Retinal pigment epithelial cell (primary cell): ENCODE measurements at regions not wholly inside any gene's neighbourhood (a gene's known extent, or its start where the extent isn't known, plus 50 kb on each side); places are given as distances from the start of the nearest gene placed in this dataset.

ENCODE experiments used
- DNase-seq: peaks from one replicate; pipeline ENCODE4 v3.0.0-alpha.2; 2010; ENCODE audit warnings: low read depth
- H3K4me3 ChIP-seq: 2 replicates; pipeline ENCODE4 v1.5.1; 2011; ENCODE audit warnings: mild to moderate bottlenecking, low read length, control low read depth, moderate library complexity
- TF ChIP-seq, protein P1 (sequence below): conservative IDR thresholded peaks from 2 replicates; pipeline ENCODE4 v1.5.1; 2011; ENCODE audit warnings: low read depth, low read length, control low read depth, inconsistent platforms

DNA sequence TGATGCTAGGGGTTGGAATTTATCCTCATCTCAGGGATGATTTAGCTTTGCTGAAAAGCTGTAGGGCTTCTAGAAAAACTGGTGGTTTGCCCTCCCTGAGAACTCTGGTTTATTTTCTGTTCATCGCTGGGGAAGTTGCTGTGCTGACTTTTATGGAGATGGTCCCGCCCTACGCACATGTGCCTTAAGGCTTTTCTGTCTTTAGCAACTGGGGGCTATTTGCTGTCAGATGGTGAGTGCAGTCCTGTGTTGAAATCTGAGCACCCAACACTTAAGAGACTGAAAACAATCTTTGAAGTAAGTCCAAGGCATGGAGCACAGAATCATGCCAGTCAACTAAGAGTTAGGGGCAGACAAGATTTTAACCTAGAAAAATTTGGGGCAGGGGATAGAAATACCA is 2148.4 kb upstream of the CELF4 start:
- DNase-seq, result no peak
- TF ChIP-seq, protein P1, sequence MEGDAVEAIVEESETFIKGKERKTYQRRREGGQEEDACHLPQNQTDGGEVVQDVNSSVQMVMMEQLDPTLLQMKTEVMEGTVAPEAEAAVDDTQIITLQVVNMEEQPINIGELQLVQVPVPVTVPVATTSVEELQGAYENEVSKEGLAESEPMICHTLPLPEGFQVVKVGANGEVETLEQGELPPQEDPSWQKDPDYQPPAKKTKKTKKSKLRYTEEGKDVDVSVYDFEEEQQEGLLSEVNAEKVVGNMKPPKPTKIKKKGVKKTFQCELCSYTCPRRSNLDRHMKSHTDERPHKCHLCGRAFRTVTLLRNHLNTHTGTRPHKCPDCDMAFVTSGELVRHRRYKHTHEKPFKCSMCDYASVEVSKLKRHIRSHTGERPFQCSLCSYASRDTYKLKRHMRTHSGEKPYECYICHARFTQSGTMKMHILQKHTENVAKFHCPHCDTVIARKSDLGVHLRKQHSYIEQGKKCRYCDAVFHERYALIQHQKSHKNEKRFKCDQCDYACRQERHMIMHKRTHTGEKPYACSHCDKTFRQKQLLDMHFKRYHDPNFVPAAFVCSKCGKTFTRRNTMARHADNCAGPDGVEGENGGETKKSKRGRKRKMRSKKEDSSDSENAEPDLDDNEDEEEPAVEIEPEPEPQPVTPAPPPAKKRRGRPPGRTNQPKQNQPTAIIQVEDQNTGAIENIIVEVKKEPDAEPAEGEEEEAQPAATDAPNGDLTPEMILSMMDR, result no peak
- no peak overlapping the region for H3K4me3 ChIP-seq

DNA sequence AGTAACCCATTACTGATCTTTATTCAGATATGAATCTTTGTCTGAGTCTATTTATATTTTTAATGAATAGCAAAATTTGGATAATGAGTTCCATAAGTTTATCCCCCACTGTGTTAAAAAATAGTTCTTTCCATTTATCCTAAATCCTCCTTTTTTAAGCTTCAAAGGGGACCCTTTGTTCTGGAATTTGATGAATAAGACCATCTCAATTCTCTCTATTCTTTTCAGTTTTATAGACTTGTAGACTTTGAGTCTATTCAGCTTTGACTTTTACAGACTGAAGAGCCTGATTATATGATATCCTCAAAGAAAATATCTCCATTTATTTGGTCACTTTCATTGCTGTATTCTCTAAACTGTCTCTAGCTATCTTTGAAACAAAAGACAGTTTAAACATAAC is 2146.1 kb upstream of the CELF4 start:
- H3K4me3 ChIP-seq, result no peak overlapping the region
- DNase-seq, result no peak
- TF ChIP-seq, protein P1, result no peak

DNA sequence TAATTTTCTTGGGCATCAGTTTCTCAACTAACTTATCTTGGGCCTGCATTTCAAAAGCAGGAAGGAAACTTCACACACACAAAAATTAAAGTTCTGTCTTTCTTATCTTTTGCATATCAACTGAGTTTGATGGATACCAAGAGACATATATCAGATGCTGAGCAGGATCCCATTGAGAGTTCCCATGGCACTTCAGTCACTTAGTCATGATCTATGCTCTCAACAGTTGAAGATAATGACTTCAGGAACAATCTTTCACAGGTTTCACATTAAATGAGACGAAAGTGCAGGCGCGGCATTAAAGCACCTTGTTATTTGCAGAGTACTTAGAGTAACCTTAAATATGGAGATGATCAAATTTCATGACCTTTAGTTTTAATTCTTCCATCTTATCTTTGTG is 2139.8 kb upstream of the CELF4 start:
- no peak for DNase-seq
- no peak overlapping the region for H3K4me3 ChIP-seq
- TF ChIP-seq, protein P1, result no peak

DNA sequence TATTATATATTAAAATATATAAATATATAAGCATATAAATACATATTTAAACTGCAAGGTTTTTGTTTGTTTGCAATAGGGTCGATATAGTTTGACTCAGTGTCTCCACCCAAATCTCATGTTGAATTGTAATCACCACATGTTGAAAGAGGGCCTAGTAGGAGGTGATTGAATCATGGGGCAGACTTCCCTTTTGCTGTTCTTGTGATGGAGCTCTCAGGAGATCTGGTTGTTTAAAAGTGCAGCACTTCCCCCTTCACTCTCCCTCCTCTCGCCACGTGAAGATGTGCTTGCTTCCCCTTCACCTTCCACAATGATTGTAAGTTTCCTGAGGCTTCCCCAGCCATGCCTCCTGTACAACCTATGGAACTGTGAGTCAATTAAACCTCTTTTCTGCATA is 2137.3 kb upstream of the CELF4 start:
- TF ChIP-seq, protein P1, result no peak
- no peak for DNase-seq
- no peak overlapping the region for H3K4me3 ChIP-seq

DNA sequence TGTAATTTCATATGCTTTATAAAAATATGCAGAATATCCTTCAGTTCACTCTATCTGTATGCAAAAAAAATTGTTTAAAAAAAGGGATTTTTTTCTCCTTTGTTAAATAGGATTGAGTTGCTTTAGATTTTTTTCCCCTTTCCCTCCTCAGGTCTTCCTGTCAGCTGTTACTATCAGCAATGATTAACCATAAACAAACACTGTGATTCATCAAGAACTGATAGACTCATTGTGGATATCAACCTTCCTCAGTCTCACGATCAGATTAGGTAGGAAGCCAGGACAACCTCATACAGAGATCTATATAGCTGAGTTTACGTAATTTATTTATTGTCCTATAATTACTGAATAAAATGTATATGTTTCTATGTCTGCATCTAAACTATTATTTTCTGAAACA is 2136.2 kb upstream of the CELF4 start:
- DNase-seq, result no peak
- no peak overlapping the region for H3K4me3 ChIP-seq
- TF ChIP-seq, protein P1, result no peak

DNA sequence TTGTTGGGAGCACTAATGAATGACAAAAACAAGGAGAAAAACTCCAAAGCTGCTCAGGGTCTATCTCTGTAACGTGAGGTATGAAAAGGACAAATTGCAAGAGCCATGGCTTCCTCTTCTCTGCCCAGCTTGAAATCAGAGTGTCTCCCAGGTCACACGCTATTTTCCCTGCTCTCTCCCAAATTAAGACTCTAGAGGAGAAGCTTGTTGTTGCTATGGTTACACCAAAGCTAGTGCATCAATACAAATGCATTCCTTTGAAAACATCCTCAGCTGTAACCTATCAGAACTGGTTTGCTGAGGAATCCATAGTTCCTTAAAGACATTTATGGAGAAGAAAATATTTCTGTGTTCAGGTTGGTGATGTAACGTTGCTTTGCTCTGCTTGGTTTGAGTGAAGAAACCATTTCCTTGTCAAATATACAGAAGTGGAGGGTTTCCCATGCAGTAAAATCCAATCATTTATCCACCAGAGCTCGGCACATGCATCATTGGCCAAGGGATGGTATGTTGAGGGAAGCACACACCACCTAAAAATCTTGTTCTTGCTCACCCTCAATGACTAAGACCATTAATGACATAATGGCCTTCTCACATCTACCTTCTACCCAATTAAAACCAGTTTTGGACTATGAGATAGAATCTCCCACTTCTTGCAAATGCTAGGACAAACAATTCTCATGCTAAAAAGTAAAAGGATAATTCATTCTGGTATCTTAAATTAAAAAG is 2135.6 kb upstream of the CELF4 start:
- H3K4me3 ChIP-seq, result no peak overlapping the region
- no peak for DNase-seq
- TF ChIP-seq, protein P1, result no peak

DNA sequence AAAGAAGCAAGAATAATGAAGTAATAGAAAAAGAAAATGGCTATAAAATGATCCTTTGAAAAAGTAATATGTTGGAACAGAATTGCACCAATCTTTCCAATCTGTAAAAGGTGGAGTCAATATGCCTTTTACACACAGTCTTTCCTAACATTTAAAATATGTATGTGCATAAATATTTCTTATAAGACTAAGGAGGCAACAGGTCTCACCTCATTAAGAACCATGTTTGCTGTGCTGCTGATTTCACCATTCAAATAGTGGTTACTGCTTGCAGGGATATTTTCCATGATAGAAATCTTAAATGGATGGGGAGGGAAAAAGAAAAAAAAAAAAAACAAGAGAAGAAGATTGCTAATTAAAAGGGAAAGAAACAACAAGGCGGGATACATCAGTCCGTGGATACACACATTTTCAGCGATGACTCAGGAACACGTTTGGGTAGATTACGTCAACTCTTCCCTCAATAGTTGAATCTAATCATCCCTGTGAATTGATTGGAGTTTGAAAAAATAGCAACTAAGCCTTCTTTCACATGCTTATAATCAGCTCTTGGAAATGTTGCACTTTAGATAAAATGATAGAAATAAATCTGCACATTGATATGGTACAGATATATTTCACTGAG is 2133.9 kb upstream of the CELF4 start:
- DNase-seq, result no peak
- H3K4me3 ChIP-seq, result no peak overlapping the region
- TF ChIP-seq, protein P1, result no peak
